ENCODE measurements at regions not wholly inside any gene's neighbourhood (a gene's known extent, or its start where the extent isn't known, plus 50 kb on each side); places are given as distances from the start of the nearest gene placed in this dataset.

GRCh38 chr5:60495644-60496520 lies 204.1 kb downstream of the DEPDC1B start:
- intact Hi-C loops (cut with DNase I; ENCODE audit: low total_unique reads): no loop called here

GRCh38 chr5:60494635-60495034 lies 205.3 kb downstream of the DEPDC1B start:
- peaks cover 0 to 4% (median 0%) of the 10 kb centered on the region in 8 donors for H3K9me3 ChIP-seq
- H3K4me1 ChIP-seq: peaks cover 0 to 11% (median 0%) of the 10 kb centered on the region in 6 donors
- intact Hi-C loops (cut with DNase I; ENCODE audit: low total_unique reads): no loop called here
- TF ChIP-seq POLR2AphosphoS5 (IDR thresholded peaks at IDR 0.05): no peak
- TF ChIP-seq CTCF (IDR thresholded peaks at IDR 0.05 in 8 of 11, conservative IDR thresholded peaks at IDR 0.05 in 3 of 11): no peak
- TF ChIP-seq POLR2A (IDR thresholded peaks at IDR 0.05): no peak
- no peaks in the 10 kb centered on the region for H3K36me3 ChIP-seq
- no peak overlapping the region for H3K4me3 ChIP-seq
- H3K27me3 ChIP-seq (replicated peaks in 1 of 7): no peaks in the 10 kb centered on the region
- no peak for DNase-seq
- no peak overlapping the region for H3K27ac ChIP-seq

More at GRCh38 chr5:60495644-60496520, 204.1 kb downstream of the DEPDC1B start:
- no peaks in the 10 kb centered on the region for H3K27me3 ChIP-seq (replicated peaks in 1 of 7)
- no peak for DNase-seq
- peaks cover 0 to 11% (median 0%) of the 10 kb centered on the region in 6 donors for H3K4me1 ChIP-seq
- peaks cover 0 to 4% (median 0%) of the 10 kb centered on the region in 8 donors for H3K9me3 ChIP-seq
- H3K4me3 ChIP-seq: no peak overlapping the region
- WGBS, 5 donors: 79 to 88% (median 82%) methylated on average over 7 of the region's 7 CpGs
- H3K36me3 ChIP-seq: no peaks in the 10 kb centered on the region
- TF ChIP-seq POLR2A (IDR thresholded peaks at IDR 0.05) (no peak), CTCF (IDR thresholded peaks at IDR 0.05 in 8 of 11, conservative IDR thresholded peaks at IDR 0.05 in 3 of 11) (no peak), POLR2AphosphoS5 (IDR thresholded peaks at IDR 0.05) (no peak)
- no peak overlapping the region for H3K27ac ChIP-seq

- 73 to 96% (median 86%) methylated on average over 3 of the region's 3 CpGs for WGBS, 5 donors
- intact Hi-C loops (cut with DNase I; ENCODE audit: low total_unique reads): no loop called here
Measured at GRCh38 chr5:60494144-60494543, 205.8 kb downstream of the DEPDC1B start.

More at GRCh38 chr5:60494144-60494543, 205.8 kb downstream of the DEPDC1B start:
- no peak overlapping the region for H3K27ac ChIP-seq
- peaks cover 0 to 4% (median 0%) of the 10 kb centered on the region in 8 donors for H3K9me3 ChIP-seq
- H3K27me3 ChIP-seq (replicated peaks in 1 of 7): no peaks in the 10 kb centered on the region
- no peak for TF ChIP-seq CTCF (IDR thresholded peaks at IDR 0.05 in 8 of 11, conservative IDR thresholded peaks at IDR 0.05 in 3 of 11)
- no peak for TF ChIP-seq POLR2A (IDR thresholded peaks at IDR 0.05)
- no peak for TF ChIP-seq POLR2AphosphoS5 (IDR thresholded peaks at IDR 0.05)
- no peaks in the 10 kb centered on the region for H3K36me3 ChIP-seq
- H3K4me1 ChIP-seq: peaks cover 0 to 11% (median 0%) of the 10 kb centered on the region in 6 donors
- DNase-seq: no peak
- no peak overlapping the region for H3K4me3 ChIP-seq

All from spleen (tissue), 11 donors.